ENCODE measurements at regions not wholly inside any gene's neighbourhood (a gene's known extent, or its start where the extent isn't known, plus 50 kb on each side); places are given as distances from the start of the nearest gene placed in this dataset.

DNA sequence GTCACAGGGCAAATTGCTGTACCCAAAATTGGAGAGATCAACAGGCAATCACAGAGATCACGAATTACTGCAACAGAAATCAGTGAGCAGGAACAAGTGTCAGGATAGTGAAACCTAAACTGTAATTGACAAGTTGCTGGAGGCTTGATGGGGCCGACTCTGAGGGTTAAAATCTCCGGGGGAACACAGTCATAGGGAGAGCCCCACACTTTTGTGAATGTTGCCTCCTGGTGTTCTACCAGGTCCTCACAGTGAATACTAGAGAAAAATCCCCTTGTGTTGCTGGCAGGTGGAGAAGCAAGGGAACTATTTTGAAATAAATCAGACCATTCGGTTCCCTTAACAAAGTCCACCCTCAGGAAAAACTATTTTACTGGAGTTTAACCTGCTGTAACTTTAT lies 697.5 kb upstream of the CBLB start:
- Histone ChIP-seq H3K27me3 (no peaks in the 10 kb centered on the region), H3K36me3 (replicated peaks in 1 of 2; ENCODE audit: insufficient read depth in 1 of 2, low read depth in 2 of 2) (no peaks in the 10 kb centered on the region), H3K4me3 (no peak overlapping the region), H3K27ac (no peak overlapping the region), H3K9me3 (no peaks in the 10 kb centered on the region), H3K4me1 (no peaks in the 10 kb centered on the region)
- ATAC-seq, result no peak
- TF ChIP-seq, protein P1, sequence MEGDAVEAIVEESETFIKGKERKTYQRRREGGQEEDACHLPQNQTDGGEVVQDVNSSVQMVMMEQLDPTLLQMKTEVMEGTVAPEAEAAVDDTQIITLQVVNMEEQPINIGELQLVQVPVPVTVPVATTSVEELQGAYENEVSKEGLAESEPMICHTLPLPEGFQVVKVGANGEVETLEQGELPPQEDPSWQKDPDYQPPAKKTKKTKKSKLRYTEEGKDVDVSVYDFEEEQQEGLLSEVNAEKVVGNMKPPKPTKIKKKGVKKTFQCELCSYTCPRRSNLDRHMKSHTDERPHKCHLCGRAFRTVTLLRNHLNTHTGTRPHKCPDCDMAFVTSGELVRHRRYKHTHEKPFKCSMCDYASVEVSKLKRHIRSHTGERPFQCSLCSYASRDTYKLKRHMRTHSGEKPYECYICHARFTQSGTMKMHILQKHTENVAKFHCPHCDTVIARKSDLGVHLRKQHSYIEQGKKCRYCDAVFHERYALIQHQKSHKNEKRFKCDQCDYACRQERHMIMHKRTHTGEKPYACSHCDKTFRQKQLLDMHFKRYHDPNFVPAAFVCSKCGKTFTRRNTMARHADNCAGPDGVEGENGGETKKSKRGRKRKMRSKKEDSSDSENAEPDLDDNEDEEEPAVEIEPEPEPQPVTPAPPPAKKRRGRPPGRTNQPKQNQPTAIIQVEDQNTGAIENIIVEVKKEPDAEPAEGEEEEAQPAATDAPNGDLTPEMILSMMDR (IDR thresholded peaks at IDR 0.05), result no peak
- TF ChIP-seq POLR2A (IDR thresholded peaks at IDR 0.05), result no peak
- intact Hi-C loops (cut with DNase I), result no loop called here
- DNase-seq, result no peak
- WGBS, 2 donors, result 25% methylated on average over 4 of the region's 4 CpGs

DNA sequence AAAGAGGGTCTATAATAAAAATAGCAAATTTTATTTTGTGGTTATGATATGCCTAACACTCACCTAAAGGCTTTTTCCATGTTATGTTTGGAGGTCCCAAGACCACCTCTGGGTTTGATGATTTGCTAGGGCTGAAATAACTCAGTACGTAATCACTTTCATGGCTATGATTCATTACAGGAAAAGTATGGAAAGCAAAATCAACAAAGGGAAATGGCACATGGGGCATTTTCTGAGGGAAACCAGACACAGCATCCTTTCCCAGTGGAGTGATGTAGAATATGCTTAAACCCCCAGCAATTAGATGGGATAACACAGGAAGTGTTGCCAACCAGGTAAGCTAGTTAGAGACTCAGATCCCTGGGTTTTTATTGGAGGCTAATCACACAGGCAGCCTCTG lies 701.6 kb upstream of the CBLB start:
- no peaks in the 10 kb centered on the region for H3K9me3 ChIP-seq
- H3K27ac ChIP-seq, result no peak overlapping the region
- no peak for ATAC-seq
- TF ChIP-seq, protein P1 (IDR thresholded peaks at IDR 0.05), result no peak
- TF ChIP-seq POLR2A (IDR thresholded peaks at IDR 0.05), result no peak
- H3K4me1 ChIP-seq, result no peaks in the 10 kb centered on the region
- DNase-seq, result no peak
- H3K27me3 ChIP-seq, result no peaks in the 10 kb centered on the region
- 58 to 73% methylated on average over 1 of the region's 1 CpG for WGBS, 2 donors
- intact Hi-C loops (cut with DNase I), result no loop called here
- no peak overlapping the region for H3K4me3 ChIP-seq
- no peaks in the 10 kb centered on the region for H3K36me3 ChIP-seq (replicated peaks in 1 of 2; ENCODE audit: insufficient read depth in 1 of 2, low read depth in 2 of 2)

DNA sequence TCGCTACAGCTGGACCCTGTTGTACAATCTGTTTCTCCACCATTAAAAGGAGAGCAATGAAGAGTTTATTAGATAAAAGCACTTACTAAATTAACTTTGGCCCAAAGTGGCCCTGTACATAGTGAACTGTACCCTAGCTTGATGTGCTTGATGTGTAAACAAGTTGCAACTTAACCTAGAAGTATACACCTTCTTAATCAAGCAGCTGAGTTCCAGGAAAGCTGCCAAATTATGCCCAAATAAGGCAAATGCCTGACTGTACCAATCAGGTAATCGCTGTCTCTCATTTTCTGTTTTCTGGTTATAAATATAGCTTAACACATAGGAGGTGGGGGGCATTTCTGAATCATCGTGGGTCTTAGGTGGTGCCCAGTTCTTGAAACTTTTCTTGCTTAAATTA lies 704.8 kb upstream of the CBLB start:
- Histone ChIP-seq H3K4me3 (no peak overlapping the region), H3K27me3 (no peaks in the 10 kb centered on the region), H3K36me3 (replicated peaks in 1 of 2; ENCODE audit: insufficient read depth in 1 of 2, low read depth in 2 of 2) (no peaks in the 10 kb centered on the region), H3K9me3 (no peaks in the 10 kb centered on the region), H3K4me1 (no peaks in the 10 kb centered on the region), H3K27ac (no peak overlapping the region)
- intact Hi-C loops (cut with DNase I), result no loop called here
- WGBS, 2 donors, result 56 to 69% methylated on average over 3 of the region's 3 CpGs
- TF ChIP-seq POLR2A (IDR thresholded peaks at IDR 0.05), result no peak
- TF ChIP-seq, protein P1 (IDR thresholded peaks at IDR 0.05), result no peak
- no peak for DNase-seq
- no peak for ATAC-seq

DNA sequence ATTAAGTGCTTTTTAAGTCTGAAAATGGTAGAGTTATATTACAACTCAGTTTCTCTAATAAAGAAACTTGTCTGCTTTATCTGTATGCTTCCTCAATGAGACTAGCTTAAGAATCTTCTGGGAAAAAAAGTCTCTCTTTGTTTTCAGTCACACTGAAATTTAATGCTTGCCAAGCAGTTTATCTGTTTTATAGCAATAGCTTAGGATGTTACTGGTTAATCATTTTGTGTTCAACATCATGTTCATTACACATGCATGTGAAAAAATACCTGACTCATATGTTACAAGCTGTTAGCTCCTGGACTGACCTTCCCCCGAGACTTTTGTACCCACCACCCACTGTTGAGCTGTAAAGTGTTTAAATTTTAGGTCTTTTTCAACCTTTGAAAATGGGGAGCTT lies 706.2 kb upstream of the CBLB start:
- no peak for TF ChIP-seq POLR2A (IDR thresholded peaks at IDR 0.05)
- TF ChIP-seq, protein P1 (IDR thresholded peaks at IDR 0.05), result no peak
- no peaks in the 10 kb centered on the region for H3K9me3 ChIP-seq
- H3K27me3 ChIP-seq, result no peaks in the 10 kb centered on the region
- H3K4me1 ChIP-seq, result no peaks in the 10 kb centered on the region
- DNase-seq (no peak), ATAC-seq (no peak)
- H3K4me3 ChIP-seq, result no peak overlapping the region
- H3K27ac ChIP-seq, result no peak overlapping the region
- H3K36me3 ChIP-seq (replicated peaks in 1 of 2; ENCODE audit: insufficient read depth in 1 of 2, low read depth in 2 of 2), result no peaks in the 10 kb centered on the region
- intact Hi-C loops (cut with DNase I), result no loop called here
- WGBS, 2 donors, result 52 to 57% methylated on average over 1 of the region's 1 CpG

DNA sequence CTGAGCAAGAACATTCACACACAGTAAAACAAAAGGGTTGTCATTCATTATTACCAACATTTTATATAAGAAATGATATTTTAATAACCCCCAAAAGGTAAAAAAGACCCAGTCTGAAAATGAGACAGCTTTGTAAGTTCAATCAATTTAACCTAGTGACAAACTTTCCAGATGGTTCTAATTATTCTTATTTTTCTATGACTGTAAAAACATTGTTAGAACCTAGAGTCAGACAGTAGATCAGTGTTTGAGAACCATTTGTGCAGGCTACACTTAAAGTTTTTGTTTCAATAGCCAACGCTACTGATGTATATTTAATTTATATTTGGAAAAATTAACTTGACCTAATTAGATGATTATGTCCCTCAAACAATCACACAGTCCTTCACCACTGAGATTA lies 708.4 kb upstream of the CBLB start:
- Histone ChIP-seq H3K27me3 (no peaks in the 10 kb centered on the region), H3K4me3 (no peak overlapping the region), H3K36me3 (replicated peaks in 1 of 2; ENCODE audit: insufficient read depth in 1 of 2, low read depth in 2 of 2) (no peaks in the 10 kb centered on the region), H3K9me3 (no peaks in the 10 kb centered on the region), H3K27ac (no peak overlapping the region), H3K4me1 (no peaks in the 10 kb centered on the region)
- intact Hi-C loops (cut with DNase I), result no loop called here
- WGBS, 2 donors, result 59 to 66% methylated on average over 1 of the region's 1 CpG
- TF ChIP-seq POLR2A (IDR thresholded peaks at IDR 0.05), result no peak
- TF ChIP-seq, protein P1 (IDR thresholded peaks at IDR 0.05), result no peak
- DNase-seq (no peak), ATAC-seq (no peak)

Data from body of pancreas (tissue), 4 donors.